Ectodermal cell (in vitro differentiated cells): ENCODE measurements at regions not wholly inside any gene's neighbourhood (a gene's known extent, or its start where the extent isn't known, plus 50 kb on each side); places are given as distances from the start of the nearest gene placed in this dataset.

ENCODE experiments used
- H3K27ac ChIP-seq: 2 replicates; pipeline ENCODE4 v1.7.0; 2013; ENCODE audit warnings: mild to moderate bottlenecking, low read depth, low read length; ENCODE audit not compliant: insufficient read depth, poor library complexity, severe bottlenecking
- H3K27me3 ChIP-seq: 2 replicates; pipeline ENCODE4 v1.7.0; 2013; ENCODE audit warnings: mild to moderate bottlenecking, low read length; ENCODE audit not compliant: insufficient read depth, control insufficient read depth, poor library complexity, severe bottlenecking
- H3K36me3 ChIP-seq: one replicate; pipeline ENCODE4 v1.7.0; 2013; ENCODE audit warnings: low read length; ENCODE audit not compliant: control insufficient read depth, insufficient read depth
- H3K4me1 ChIP-seq: one replicate; pipeline ENCODE4 v1.7.0; 2013; ENCODE audit warnings: low read length; ENCODE audit not compliant: control insufficient read depth, insufficient read depth
- H3K4me3 ChIP-seq: 2 replicates; pipeline ENCODE4 v1.7.0; 2013; ENCODE audit warnings: low read depth, low read length, control low read depth; ENCODE audit not compliant: insufficient read depth
- H3K9me3 ChIP-seq: 2 replicates; pipeline ENCODE4 v1.7.0; 2013; ENCODE audit warnings: mild to moderate bottlenecking, low read length, moderate library complexity; ENCODE audit not compliant: control insufficient read depth
- WGBS, 2 experiments: methylation state at CpG; one replicate each; pipeline ENCODE4 v1.1.7; 2013; ENCODE audit warnings: missing lambda C conversion rate in 2 of 2; 5-methylcytosine and 5-hydroxymethylcytosine counted together

GRCh38 chr10:63759335-63759734 lies 238.1 kb downstream of the REEP3 start:
- Histone ChIP-seq H3K9me3 (no peaks in the 10 kb centered on the region), H3K27me3 (no peaks in the 10 kb centered on the region), H3K4me1 (no peaks in the 10 kb centered on the region), H3K27ac (no peak overlapping the region), H3K36me3 (no peaks in the 10 kb centered on the region), H3K4me3 (no peak overlapping the region)
- 91 to 92% methylated on average over 7 of the region's 7 CpGs for WGBS, 2 experiments

GRCh38 chr10:63760034-63760707 lies 239.0 kb downstream of the REEP3 start:
- WGBS, 2 experiments, result 93 to 95% methylated on average over 5 of the region's 5 CpGs
- Histone ChIP-seq H3K4me1 (no peaks in the 10 kb centered on the region), H3K4me3 (no peak overlapping the region), H3K27ac (no peak overlapping the region), H3K9me3 (no peaks in the 10 kb centered on the region), H3K36me3 (no peaks in the 10 kb centered on the region), H3K27me3 (no peaks in the 10 kb centered on the region)

- Histone ChIP-seq H3K4me1 (no peaks in the 10 kb centered on the region), H3K27ac (no peak overlapping the region), H3K36me3 (no peaks in the 10 kb centered on the region), H3K4me3 (no peak overlapping the region), H3K27me3 (no peaks in the 10 kb centered on the region), H3K9me3 (no peaks in the 10 kb centered on the region)
- 95 to 99% methylated on average over 1 of the region's 1 CpG for WGBS, 2 experiments
These were observed 239.5 kb downstream of the REEP3 start for GRCh38 chr10:63760708-63761047.

GRCh38 chr10:63761243-63761642 lies 240.0 kb downstream of the REEP3 start:
- Histone ChIP-seq H3K9me3 (no peaks in the 10 kb centered on the region), H3K4me3 (no peak overlapping the region), H3K36me3 (no peaks in the 10 kb centered on the region), H3K27me3 (no peaks in the 10 kb centered on the region), H3K4me1 (no peaks in the 10 kb centered on the region), H3K27ac (no peak overlapping the region)
- 89 to 93% methylated on average over 2 of the region's 2 CpGs for WGBS, 2 experiments

DNA sequence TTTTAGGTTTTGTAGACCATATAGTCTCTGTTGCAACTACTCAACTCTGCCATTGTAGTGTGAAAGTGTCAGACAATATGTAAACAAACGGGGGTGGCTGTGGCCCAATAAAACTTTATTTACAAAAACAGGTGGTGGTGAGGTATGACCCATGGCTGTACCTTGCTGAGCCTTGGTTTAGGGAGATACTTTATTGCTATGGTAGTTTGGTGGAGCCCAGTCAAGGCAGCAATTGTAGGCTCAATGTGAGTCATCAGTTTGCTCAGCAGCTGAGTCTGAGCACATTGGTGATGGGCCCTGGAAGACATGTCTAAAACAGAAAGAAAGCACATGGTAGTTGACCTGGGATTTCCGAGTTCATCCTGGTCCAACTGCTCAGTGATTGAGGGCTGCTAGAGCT lies 242.5 kb downstream of the REEP3 start:
- Histone ChIP-seq H3K4me3 (no peak overlapping the region), H3K4me1 (no peaks in the 10 kb centered on the region), H3K9me3 (no peaks in the 10 kb centered on the region), H3K36me3 (no peaks in the 10 kb centered on the region), H3K27ac (no peak overlapping the region), H3K27me3 (no peaks in the 10 kb centered on the region)
- 90 to 98% methylated on average over 2 of the region's 2 CpGs for WGBS, 2 experiments

- no peaks in the 10 kb centered on the region for H3K27me3 ChIP-seq
- no peaks in the 10 kb centered on the region for H3K36me3 ChIP-seq
- no peak overlapping the region for H3K4me3 ChIP-seq
- WGBS, 2 experiments, result 88 to 91% methylated on average over 1 of the region's 1 CpG
- no peaks in the 10 kb centered on the region for H3K4me1 ChIP-seq
- no peak overlapping the region for H3K27ac ChIP-seq
- H3K9me3 ChIP-seq, result no peaks in the 10 kb centered on the region
These were observed 243.9 kb downstream of the REEP3 start for GRCh38 chr10:63765126-63765525.

DNA sequence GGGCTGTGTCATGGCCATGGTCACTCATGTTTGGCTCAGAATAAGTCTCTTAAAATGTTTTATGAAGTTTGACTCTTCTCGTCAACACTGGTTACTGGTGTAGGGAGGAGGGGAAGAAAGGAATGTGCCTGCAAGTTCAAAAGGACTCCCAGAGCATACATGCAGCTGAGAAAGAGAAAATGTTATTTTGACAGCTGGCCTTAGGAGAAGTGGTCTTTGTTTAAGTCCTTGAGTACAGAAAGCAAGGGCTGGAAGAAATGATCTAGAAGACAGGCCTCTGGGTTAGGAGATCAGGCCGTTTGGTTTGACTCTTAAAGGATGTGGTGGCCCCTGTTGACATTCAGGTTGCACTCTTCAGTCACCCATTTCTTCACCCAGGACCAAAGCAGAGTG lies 245.5 kb downstream of the REEP3 start:
- Histone ChIP-seq H3K27ac (no peak overlapping the region), H3K36me3 (no peaks in the 10 kb centered on the region), H3K4me3 (no peak overlapping the region), H3K27me3 (no peaks in the 10 kb centered on the region), H3K4me1 (no peaks in the 10 kb centered on the region), H3K9me3 (no peaks in the 10 kb centered on the region)
- 47 to 48% methylated on average over 2 of the region's 2 CpGs for WGBS, 2 experiments

- H3K4me3 ChIP-seq, result no peak overlapping the region
- H3K36me3 ChIP-seq, result no peaks in the 10 kb centered on the region
- H3K9me3 ChIP-seq, result no peaks in the 10 kb centered on the region
- 76 to 95% methylated on average over 2 to 4 of the region's 4 CpGs for WGBS, 2 experiments
- no peak overlapping the region for H3K27ac ChIP-seq
- no peaks in the 10 kb centered on the region for H3K4me1 ChIP-seq
- no peaks in the 10 kb centered on the region for H3K27me3 ChIP-seq
These were observed 246.1 kb downstream of the REEP3 start for GRCh38 chr10:63767138-63767801.

GRCh38 chr10:63769367-63769766 lies 248.2 kb downstream of the REEP3 start:
- no peak overlapping the region for H3K27ac ChIP-seq
- no peaks in the 10 kb centered on the region for H3K4me1 ChIP-seq
- H3K4me3 ChIP-seq, result no peak overlapping the region
- no peaks in the 10 kb centered on the region for H3K27me3 ChIP-seq
- no peaks in the 10 kb centered on the region for H3K9me3 ChIP-seq
- H3K36me3 ChIP-seq, result no peaks in the 10 kb centered on the region

GRCh38 chr10:63770523-63770922 lies 249.3 kb downstream of the REEP3 start:
- H3K27me3 ChIP-seq, result no peaks in the 10 kb centered on the region
- no peaks in the 10 kb centered on the region for H3K4me1 ChIP-seq
- no peaks in the 10 kb centered on the region for H3K36me3 ChIP-seq
- H3K9me3 ChIP-seq, result no peaks in the 10 kb centered on the region
- no peak overlapping the region for H3K4me3 ChIP-seq
- no peak overlapping the region for H3K27ac ChIP-seq
- 88 to 89% methylated on average over 7 of the region's 7 CpGs for WGBS, 2 experiments
